IPS-NIHi11 (cell line): ENCODE measurements at regions not wholly inside any gene's neighbourhood (a gene's known extent, or its start where the extent isn't known, plus 50 kb on each side); places are given as distances from the start of the nearest gene placed in this dataset.
"Not testable (repeated sequence)": the region's sequence is repeated elsewhere in the genome, so short reads cannot be mapped to it uniquely, and the experiment has no call there.

Experiments used
- DNase-seq: peaks from one replicate; pipeline ENCODE4 v3.0.0; 2012; ENCODE audit warnings: mixed read lengths, low spot score

DNA sequence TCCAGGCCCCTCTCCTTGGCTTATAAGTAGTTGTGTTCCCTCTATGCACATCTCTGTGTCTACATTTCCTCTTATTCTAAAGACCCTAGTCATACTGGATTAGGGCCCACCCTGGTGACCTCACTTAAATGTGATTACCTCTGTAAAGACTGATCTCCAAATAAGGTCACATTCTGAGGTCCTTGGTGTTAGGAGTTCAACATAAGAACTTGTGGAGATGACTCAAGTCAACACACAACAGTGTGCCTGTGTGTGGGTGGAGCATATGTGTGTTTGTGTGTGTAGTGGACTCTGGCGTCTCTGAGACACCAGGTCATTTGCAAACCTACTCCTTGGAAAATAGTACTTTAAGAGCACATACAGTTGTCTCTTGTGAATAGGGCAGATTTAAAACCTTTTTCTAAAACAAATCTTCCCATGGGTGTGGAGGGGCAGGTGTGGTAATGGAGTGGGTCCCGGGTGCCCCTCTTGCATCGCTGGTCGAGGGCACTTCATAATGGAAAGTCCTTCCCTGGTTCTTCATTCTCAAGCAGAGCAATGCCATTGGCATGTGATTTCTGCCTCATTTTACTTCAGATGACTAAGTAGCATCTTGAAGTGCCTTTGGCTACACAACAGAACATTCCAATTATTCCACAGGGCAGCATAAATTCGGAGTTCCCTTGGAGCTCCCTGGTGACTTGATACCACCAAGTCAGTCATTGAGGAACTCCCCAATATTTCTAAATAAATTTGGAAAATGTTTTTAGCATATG lies 84.4 kb downstream of the C9orf152 start:
- no peak for DNase-seq

DNA sequence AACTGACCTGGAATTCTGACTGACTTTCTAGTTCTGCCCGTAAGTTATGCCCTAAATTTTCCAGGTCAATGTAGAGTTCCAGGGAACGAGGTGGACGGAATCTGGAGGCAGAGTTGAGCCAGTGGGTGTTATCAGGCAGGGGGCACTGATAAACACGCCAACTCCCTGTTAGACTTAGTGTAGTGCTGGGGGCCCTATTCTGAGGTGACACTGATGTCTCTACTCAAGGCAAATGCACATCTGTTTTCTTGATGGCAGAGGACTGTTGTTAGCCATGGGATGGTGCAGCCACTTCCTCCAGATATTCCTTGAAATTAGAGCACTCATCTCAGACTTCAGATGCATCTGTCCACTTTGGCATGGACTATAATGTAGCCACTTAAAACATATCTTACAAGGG lies 83.5 kb downstream of the C9orf152 start:
- DNase-seq: no peak

GRCh38 chr9:110125207-110125751 lies 82.7 kb downstream of the C9orf152 start:
- peak; percentile 78 for DNase-seq

GRCh38 chr9:110125763-110126351 lies 82.1 kb downstream of the C9orf152 start:
- DNase-seq: no peak

DNA sequence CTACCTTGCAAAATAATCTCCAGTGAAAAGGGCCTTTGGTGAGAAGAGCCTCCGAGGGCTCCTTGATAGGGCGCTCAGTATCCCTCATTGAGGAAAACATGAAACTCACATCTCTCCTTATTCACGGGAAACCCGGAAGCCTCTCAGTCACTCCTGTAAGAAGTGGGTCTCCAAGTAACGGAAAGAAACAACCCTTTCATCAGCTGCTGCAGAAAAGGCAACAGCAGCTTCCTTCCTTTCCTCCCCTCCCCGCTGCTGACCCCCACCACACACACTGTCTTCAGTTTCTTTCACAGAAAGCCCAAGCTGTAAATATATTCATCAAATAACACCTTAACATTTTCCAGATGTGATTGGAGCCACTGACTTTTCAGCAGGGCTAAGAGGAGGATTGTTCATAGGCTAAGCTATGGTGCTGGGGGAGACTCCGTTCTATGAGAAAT lies 81.4 kb downstream of the C9orf152 start:
- DNase-seq: no peak

DNA sequence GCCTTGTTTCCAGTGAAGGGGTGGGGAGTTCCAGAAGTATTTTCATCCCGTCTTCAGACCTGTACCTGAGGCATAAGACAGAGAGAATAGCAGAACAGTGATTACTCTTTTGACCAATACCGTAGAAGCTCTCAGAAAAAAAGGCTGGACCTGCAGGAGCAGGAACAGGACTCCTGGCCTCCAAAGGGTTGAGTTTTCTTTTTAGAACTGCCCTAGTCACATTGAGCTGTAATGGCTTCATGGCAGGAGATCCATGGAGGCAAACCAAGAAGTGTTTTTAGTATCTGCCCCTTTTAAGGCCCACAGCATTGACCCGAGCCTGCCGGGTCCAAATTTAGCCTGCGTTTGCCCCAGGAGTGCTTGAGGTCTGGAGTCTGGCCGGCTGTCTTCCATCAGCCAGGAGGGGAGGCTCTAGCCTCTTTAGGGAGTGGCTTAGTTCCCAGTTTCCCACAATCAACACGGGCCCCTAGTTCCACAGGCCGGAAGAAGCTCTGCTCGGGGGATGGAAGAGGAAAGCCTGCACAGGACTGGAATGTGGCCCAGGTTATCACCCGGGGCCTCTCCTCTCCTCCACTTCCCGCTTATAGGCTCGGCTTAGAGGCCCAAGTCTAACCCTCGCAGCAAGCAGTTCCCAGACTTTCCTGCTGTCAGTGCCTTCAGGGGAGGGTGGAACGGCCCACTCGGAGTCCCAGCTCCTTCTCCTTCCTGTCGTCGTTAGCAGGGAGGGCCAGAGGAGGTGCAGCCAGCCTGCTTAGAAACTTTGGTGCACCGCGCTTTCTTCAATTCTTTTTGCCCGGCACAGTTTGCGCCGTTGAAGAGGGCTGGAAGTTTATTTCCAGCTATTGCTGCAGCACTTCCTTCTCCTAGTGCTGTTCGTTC lies 80.7 kb downstream of the C9orf152 start:
- peak; percentile 26 for DNase-seq

- DNase-seq: no peak
These were observed 79.2 kb downstream of the C9orf152 start for GRCh38 chr9:110128664-110129329.

GRCh38 chr9:110129425-110129824 lies 78.5 kb downstream of the C9orf152 start:
- no peak for DNase-seq

DNA sequence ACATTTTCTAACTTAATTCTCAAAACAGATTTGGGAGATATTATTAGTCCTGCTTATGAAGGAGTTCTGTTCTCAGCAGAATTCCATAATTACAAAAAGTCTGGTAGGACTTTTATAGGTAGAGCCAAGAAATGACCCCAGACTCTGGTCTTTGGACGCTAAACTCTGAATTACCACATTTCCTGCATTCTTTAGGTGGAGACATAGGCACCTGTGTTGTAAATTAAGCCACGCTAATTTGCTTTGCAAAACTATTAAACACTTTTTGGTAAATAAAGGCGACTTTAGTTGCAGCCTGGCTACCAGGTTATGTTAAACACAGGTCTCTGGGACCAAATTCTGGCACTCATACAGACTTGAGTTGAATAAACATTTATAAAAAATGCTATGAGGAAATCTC lies 77.7 kb downstream of the C9orf152 start:
- no peak for DNase-seq

DNA sequence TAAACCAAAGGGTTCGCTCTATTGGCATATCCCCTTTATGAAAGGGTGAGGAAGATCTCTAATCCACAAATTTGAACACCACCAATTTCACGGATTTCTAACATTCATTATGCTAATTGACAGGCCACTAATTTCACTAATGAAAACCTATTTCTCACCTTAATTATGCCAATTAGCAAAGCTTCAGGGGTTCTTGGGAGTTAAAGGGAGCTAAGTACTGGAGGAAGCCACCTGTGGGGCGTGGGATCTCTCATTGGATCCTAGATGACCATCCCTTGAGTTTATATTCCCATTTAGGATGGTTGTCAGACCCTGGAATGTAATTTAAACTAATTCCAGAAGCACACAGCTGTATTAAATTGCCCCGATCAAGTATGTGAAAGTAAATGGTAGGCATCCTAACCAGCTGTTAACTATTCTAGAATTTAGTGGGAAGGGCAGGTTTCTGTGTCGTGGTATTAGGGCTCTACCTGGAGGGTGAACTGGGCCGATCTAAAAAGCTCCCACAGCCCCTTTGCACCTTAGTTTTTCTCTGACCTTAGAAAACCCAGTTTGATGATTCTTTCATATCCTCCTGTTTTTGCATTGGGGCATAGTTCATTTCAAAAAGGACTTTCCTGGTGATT lies 77.1 kb downstream of the C9orf152 start:
- no peak for DNase-seq

DNA sequence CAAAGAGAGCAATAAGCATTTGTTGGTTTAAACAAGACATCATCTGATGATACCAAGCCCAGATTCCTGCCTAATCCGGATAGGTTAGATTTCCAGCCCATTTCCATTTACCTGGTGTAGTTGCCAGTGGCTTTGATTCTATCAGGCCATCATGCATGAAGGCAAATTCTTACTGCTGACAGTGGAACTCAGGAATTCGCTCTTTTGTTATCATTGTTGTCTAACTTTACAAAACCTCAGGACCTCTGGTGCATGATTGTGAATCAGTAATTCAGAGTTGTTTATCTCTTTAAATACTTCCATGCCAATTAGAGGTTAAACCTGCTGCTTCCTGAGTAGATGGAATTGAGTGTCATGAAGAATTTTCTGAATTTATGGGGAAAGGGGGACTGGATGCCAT lies 76.5 kb downstream of the C9orf152 start:
- no peak for DNase-seq

DNA sequence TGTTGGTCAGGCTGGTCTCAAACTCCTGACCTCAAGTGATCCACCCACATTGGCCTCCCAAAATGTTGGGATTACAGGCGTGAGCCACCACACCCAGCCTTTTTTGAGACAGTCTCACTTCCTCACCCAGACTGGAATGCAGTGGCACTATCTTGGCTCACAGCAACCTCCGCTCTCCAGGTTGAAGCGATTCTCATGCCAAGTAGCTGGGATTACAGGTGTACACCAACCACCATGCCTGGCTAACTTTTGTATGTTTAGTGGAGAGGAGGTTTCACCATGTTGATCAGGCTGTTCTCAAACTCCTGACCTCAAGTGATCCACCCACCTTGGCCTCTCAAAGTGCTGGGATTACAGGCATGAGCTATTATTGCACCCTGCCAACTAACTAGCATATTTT lies 75.4 kb downstream of the C9orf152 start:
- not testable (repeated sequence) for DNase-seq

GRCh38 chr9:110133059-110133458 lies 74.9 kb downstream of the C9orf152 start:
- no peak for DNase-seq

DNA sequence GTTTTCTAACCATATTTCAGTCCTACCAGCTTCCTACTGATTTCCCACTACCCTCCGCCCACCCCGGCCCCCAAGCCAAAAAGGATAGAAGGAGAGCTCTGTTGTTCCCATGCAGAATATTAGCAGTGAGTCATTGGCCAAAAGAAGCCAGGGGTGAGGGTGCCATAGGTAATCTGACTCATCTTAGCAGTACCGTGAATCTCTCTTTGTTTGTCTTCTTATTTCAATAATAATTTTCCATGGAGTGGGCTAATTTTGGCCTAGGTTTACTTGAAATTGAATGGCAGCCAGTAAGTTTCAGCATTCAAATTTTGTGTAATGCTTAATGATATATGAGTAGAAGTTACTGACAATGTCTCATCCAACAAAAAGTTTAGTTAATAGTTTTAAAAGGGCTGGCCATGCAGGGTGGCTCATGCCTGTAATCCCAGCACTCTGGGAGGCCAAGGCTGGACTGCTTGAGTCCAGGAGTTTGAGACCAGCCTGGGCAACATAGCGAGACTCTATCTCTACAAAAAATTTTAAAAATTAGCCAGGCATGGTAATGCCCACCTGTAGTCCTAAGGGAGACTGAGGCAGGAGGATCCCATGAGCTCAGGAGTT lies 74.2 kb downstream of the C9orf152 start:
- DNase-seq: no peak

DNA sequence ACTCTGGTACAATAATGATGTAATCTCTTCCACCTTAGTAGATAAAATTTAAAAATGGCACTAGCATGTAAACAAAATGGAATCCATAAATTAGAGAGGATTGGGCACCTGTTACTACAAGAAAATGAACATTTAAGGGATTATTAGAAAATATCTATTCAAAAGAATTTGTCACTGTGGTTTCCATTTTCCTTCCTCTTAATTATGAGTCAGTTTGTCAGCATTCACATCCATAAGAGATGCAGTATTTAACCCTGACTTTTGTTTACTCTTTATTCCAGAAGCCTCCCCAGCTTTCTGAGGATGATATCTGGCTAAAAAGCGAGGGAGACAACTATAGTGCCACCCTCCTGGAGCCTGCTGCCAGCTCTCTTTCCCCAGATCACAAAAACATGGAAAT lies 72.1 kb downstream of the C9orf152 start:
- no peak for DNase-seq

GRCh38 chr9:110136802-110137201 lies 71.2 kb downstream of the C9orf152 start:
- no peak for DNase-seq

DNA sequence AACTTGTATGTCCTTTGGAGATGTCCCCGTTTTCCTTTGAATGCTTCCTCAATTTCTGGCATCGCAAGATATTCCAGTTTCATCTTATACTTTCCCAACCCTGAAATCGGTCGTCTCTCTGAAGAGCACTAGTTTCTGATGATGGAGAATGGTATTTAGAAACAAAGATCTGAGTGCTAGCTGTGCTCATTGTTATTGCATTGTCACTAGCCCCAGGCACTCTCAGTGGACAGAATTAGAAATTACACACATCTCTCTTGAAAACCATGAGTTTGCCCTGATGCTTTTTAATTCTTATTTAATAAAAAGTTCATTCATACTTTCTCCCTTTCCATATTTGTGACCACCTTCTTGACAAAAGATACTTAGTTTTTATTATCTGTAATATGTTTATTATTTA lies 67.7 kb downstream of the C9orf152 start:
- no peak for DNase-seq

DNA sequence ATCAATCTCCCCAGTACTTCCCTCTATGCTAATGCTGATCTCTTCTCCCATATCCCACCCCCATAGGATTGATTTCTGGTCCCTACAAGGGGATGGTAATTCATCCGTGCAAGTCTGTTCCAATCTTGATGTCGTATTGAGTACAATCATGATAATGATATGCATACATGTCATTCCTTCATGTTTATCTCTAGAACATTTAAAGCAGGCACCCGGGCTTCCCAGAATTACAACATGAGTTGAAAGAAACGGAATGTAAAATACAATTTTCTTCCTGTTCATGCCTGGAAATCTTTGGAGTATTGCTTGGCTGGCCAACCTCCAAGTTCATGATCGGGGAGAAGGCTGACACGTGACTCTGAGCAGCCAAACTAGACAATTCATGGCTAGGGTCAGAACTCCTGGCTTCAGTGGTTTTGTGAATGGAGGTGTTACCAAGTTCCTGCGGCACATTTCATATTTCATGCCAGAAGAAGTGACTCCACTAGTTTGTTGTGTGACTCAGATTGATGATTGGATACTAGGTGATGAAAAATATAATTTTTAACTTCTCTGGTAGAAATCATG lies 66.6 kb downstream of the C9orf152 start:
- no peak for DNase-seq

DNA sequence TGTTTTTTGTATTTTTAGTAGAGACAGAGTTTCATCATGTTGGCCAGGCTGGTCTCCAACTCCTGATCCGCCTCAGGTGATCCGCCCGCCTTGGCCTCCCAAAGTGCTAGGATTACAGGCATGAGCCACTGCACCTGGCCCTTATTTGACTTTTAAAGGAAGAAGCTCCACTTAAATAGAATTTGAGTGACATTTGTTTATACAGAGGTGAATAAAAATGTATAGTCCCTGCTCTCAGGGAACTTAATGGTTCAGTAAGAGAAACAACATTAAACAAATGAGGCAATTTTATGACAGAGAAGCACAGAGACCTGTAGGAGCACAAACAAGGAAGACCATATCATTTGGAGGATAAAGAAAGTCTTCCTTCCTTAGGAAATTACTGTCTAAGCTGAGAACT lies 65.7 kb downstream of the C9orf152 start:
- no peak for DNase-seq

- no peak for DNase-seq
These were observed 65.0 kb downstream of the C9orf152 start for GRCh38 chr9:110142868-110143481.
